Left renal cortex interstitium (tissue), 4 donors: ENCODE measurements at regions not wholly inside any gene's neighbourhood (a gene's known extent, or its start where the extent isn't known, plus 50 kb on each side); places are given as distances from the start of the nearest gene placed in this dataset.
"Not testable (repeated sequence)": the region's sequence is repeated elsewhere in the genome, so short reads cannot be mapped to it uniquely, and the experiment has no call there.

Experiments
- DNase-seq, 4 donors: peaks; one replicate each; pipeline ENCODE4 v3.0.0-alpha.2; 2013; ENCODE audit warnings: low read depth in 4 of 4, low spot score in 2 of 4, missing footprints in 1 of 4

- DNase-seq = no peak
Measured at GRCh38 chr14:48643241-48643640, 942.9 kb downstream of the RPS29 start.

- DNase-seq = no peak
Measured at GRCh38 chr14:48628870-48629269, 953.5 kb upstream of the MDGA2 start.

- no peak for DNase-seq
Measured at GRCh38 chr14:48622980-48623379, 947.6 kb upstream of the MDGA2 start.

GRCh38 chr14:48618057-48618456, 942.7 kb upstream of the MDGA2 start:
- DNase-seq = no peak

GRCh38 chr14:48616931-48617330, 941.5 kb upstream of the MDGA2 start:
- no peak for DNase-seq

- DNase-seq = no peak
Measured at GRCh38 chr14:48615618-48616017, 940.2 kb upstream of the MDGA2 start.

GRCh38 chr14:48614003-48614402, 938.6 kb upstream of the MDGA2 start:
- no peak for DNase-seq

GRCh38 chr14:48606960-48607359, 931.6 kb upstream of the MDGA2 start:
- DNase-seq = not testable (repeated sequence)

GRCh38 chr14:48598458-48598857, 923.1 kb upstream of the MDGA2 start:
- DNase-seq = no peak

- DNase-seq = no peak
Measured at GRCh38 chr14:48586099-48586498, 910.7 kb upstream of the MDGA2 start.

GRCh38 chr14:48584031-48584430, 908.6 kb upstream of the MDGA2 start:
- no peak for DNase-seq

- no peak for DNase-seq
Measured at GRCh38 chr14:48582938-48583337, 907.5 kb upstream of the MDGA2 start.

- no peak for DNase-seq
Measured at GRCh38 chr14:48580692-48581091, 905.3 kb upstream of the MDGA2 start.

- DNase-seq = no peak
Measured at GRCh38 chr14:48575772-48576171, 900.4 kb upstream of the MDGA2 start.

GRCh38 chr14:48568688-48569087, 893.3 kb upstream of the MDGA2 start:
- DNase-seq = no peak

- DNase-seq = no peak
Measured at GRCh38 chr14:48568252-48568651, 892.8 kb upstream of the MDGA2 start.

GRCh38 chr14:48563489-48563888, 888.1 kb upstream of the MDGA2 start:
- no peak for DNase-seq

- not testable (repeated sequence) for DNase-seq
Measured at GRCh38 chr14:48561438-48561837, 886.0 kb upstream of the MDGA2 start.

GRCh38 chr14:48560421-48560820, 885.0 kb upstream of the MDGA2 start:
- DNase-seq = no peak

GRCh38 chr14:48553443-48553842, 878.0 kb upstream of the MDGA2 start:
- DNase-seq = no peak

GRCh38 chr14:48546996-48547395, 871.6 kb upstream of the MDGA2 start:
- DNase-seq = no peak

GRCh38 chr14:48537600-48537999, 862.2 kb upstream of the MDGA2 start:
- no peak for DNase-seq

GRCh38 chr14:48536318-48536717, 860.9 kb upstream of the MDGA2 start:
- DNase-seq = peak in 1 of 4 donors; percentile 2

- no peak for DNase-seq
Measured at GRCh38 chr14:48527832-48528231, 852.4 kb upstream of the MDGA2 start.
